SK-N-SH treated with all-trans-retinoic acid at 6 μM for 48 hours (cell line): ENCODE measurements at regions not wholly inside any gene's neighbourhood (a gene's known extent, or its start where the extent isn't known, plus 50 kb on each side); places are given as distances from the start of the nearest gene placed in this dataset.

Source experiments
- ARNTL ChIP-seq: fragments of 450-650 bp; formaldehyde crosslinking; IDR thresholded peaks from 2 replicates; pipeline ENCODE4 v1.5.0; 2020; ENCODE audit warnings: low read depth, mild to moderate bottlenecking, moderate library complexity, borderline replicate concordance
- ZFP3 ChIP-seq: fragments of 250-450 bp; sonication (Bioruptor Pico); IDR thresholded peaks from 2 replicates; pipeline ENCODE4 v1.5.0; 2020; ENCODE audit warnings: mild to moderate bottlenecking, moderate library complexity
- ZNF565 ChIP-seq: fragments of 450-650 bp; formaldehyde crosslinking; conservative IDR thresholded peaks from 2 replicates; pipeline ENCODE4 v1.5.0; 2020; ENCODE audit warnings: low read depth, mild to moderate bottlenecking, moderate library complexity

DNA sequence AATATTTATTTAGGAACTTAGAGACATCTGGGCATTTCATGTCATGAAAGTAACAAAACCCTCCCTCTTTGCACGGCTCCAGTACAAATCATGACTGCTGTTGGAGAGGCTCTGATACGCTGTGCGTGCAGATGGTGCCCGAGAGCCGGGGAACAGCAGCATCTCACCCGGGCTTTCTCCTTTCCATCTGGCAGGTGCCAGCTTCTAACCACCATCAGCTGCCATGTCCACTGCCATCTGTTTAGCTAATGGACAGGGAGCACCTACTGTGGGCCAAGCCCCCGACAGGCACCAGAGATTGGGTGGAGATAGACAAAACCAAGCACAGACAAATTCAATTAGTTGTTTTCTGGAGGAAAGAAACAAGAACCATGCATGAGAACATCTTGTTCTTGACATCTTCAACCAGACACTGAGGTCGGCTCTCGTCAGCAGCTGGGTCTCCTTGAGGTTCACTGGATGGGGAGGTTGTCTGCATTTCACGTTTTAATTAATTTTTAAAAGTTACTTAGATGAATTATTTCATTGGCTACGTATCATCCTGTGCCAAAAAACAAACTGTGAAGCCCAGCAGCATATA is 323.7 kb downstream of the THBS2 start:
- TF ChIP-seq ZNF565 (CRISPR knock-in tag) (no peak), ARNTL (CRISPR knock-in tag) (no peak), ZFP3 (CRISPR knock-in tag) (no peak)
